Loucy (cell line): ENCODE measurements at regions not wholly inside any gene's neighbourhood (a gene's known extent, or its start where the extent isn't known, plus 50 kb on each side); places are given as distances from the start of the nearest gene placed in this dataset.

Source experiments
- H2AFZ ChIP-seq: fragments of 200-600 bp; sonication (generic); 2 replicates; pipeline ENCODE4 v1.6.0; 2016; ENCODE audit warnings: antibody characterized with exemption, mild to moderate bottlenecking, low read length, moderate library complexity
- H3F3A ChIP-seq: fragments of 200-600 bp; 2 replicates; pipeline ENCODE4 v1.6.0; 2016; ENCODE audit warnings: antibody characterized with exemption, low read depth, mild to moderate bottlenecking
- H3K27me3 ChIP-seq: fragments of 200-600 bp; sonication (generic); 2 replicates; pipeline ENCODE4 v1.6.1; 2014; ENCODE audit warnings: low read length, mild to moderate bottlenecking; ENCODE audit not compliant: insufficient read depth, poor library complexity, severe bottlenecking
- H3K36me3 ChIP-seq: fragments of 200-600 bp; sonication (generic); 2 replicates; pipeline ENCODE4 v1.6.1; 2016; ENCODE audit warnings: low read length; ENCODE audit not compliant: insufficient read depth
- H3K4me1 ChIP-seq: fragments of 200-600 bp; sonication (generic); 2 replicates; pipeline ENCODE4 v1.5.1; 2014; ENCODE audit warnings: low read length, mild to moderate bottlenecking; ENCODE audit not compliant: insufficient read depth, poor library complexity, severe bottlenecking
- H3K4me2 ChIP-seq: fragments of 200-600 bp; sonication (generic); 2 replicates; pipeline ENCODE4 v1.6.0; 2014; ENCODE audit warnings: antibody characterized with exemption, low read length, low read depth, mild to moderate bottlenecking; ENCODE audit not compliant: poor library complexity, severe bottlenecking
- H3K4me3 ChIP-seq: fragments of 200-600 bp; sonication (generic); 2 replicates; pipeline ENCODE4 v1.5.1; 2014; ENCODE audit warnings: low read length, mild to moderate bottlenecking, mixed read lengths; ENCODE audit not compliant: poor library complexity, severe bottlenecking
- H3K79me2 ChIP-seq: fragments of 200-600 bp; sonication (generic); 2 replicates; pipeline ENCODE4 v1.6.1; 2014; ENCODE audit warnings: low read length; ENCODE audit not compliant: insufficient read depth
- H3K9ac ChIP-seq: fragments of 200-600 bp; sonication (generic); 2 replicates; pipeline ENCODE4 v1.6.0; 2014; ENCODE audit warnings: mild to moderate bottlenecking, low read depth, low read length, moderate library complexity; ENCODE audit not compliant: poor library complexity, severe bottlenecking
- H3K9me2 ChIP-seq: fragments of 200-600 bp; sonication (generic); replicated peaks from 2 replicates; pipeline ENCODE4 v1.6.1; 2016; ENCODE audit warnings: low read depth, low read length, mixed read lengths
- H3K9me3 ChIP-seq: fragments of 200-600 bp; sonication (generic); 2 replicates; pipeline ENCODE4 v1.6.1; 2014; ENCODE audit warnings: mild to moderate bottlenecking, antibody characterized with exemption, low read length, low read depth; ENCODE audit not compliant: insufficient read depth
- H4K20me1 ChIP-seq: fragments of 200-600 bp; sonication (generic); 2 replicates; pipeline ENCODE4 v1.6.0; 2014; ENCODE audit warnings: antibody characterized with exemption, low read length, mild to moderate bottlenecking; ENCODE audit not compliant: insufficient read depth, poor library complexity, severe bottlenecking
- EZH2phosphoT487 ChIP-seq: fragments of 200-600 bp; IDR thresholded peaks from 2 replicates; pipeline ENCODE4 v1.6.1; 2018; ENCODE audit warnings: antibody characterized with exemption, mild to moderate bottlenecking, moderate library complexity, borderline replicate concordance
- TF ChIP-seq, protein P1 (sequence below): fragments of 200-600 bp; sonication (generic); conservative IDR thresholded peaks from 2 replicates; pipeline ENCODE4 v1.5.1; 2014; ENCODE audit warnings: mild to moderate bottlenecking, antibody characterized with exemption, low read length

DNA sequence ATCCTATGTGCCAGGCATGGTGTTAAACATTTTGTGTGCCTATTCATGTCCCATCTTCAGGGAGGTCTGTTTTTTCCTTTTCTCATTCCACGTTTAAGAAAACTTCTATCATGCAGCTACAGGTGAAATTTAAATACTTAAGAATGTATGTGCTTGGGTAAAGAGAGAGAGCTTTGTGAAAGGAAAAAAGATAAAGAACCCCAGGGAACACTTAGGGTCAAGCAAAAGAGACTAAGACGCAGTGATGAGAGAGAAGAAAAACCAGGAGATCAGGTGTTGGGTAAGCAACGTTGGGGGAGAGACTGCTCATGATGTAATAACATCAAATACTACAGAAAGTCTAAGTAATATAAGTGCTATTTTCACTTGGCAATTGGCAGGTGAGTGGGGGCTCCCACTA lies 253.7 kb downstream of the GRXCR1 start:
- Histone ChIP-seq H3K9me3 (no peaks in the 10 kb centered on the region), H3K9ac (no peak overlapping the region), H3F3A (no peaks in the 10 kb centered on the region), H3K4me1 (no peaks in the 10 kb centered on the region), H3K27me3 (no peaks in the 10 kb centered on the region), H3K9me2 (no peaks in the 10 kb centered on the region), H3K4me2 (no peak overlapping the region), H3K4me3 (no peak overlapping the region), H4K20me1 (no peaks in the 10 kb centered on the region), H3K36me3 (no peaks in the 10 kb centered on the region), H2AFZ (no peak overlapping the region), H3K79me2 (no peaks in the 10 kb centered on the region)
- TF ChIP-seq, protein P1, sequence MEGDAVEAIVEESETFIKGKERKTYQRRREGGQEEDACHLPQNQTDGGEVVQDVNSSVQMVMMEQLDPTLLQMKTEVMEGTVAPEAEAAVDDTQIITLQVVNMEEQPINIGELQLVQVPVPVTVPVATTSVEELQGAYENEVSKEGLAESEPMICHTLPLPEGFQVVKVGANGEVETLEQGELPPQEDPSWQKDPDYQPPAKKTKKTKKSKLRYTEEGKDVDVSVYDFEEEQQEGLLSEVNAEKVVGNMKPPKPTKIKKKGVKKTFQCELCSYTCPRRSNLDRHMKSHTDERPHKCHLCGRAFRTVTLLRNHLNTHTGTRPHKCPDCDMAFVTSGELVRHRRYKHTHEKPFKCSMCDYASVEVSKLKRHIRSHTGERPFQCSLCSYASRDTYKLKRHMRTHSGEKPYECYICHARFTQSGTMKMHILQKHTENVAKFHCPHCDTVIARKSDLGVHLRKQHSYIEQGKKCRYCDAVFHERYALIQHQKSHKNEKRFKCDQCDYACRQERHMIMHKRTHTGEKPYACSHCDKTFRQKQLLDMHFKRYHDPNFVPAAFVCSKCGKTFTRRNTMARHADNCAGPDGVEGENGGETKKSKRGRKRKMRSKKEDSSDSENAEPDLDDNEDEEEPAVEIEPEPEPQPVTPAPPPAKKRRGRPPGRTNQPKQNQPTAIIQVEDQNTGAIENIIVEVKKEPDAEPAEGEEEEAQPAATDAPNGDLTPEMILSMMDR: no peak
- no peak for TF ChIP-seq EZH2phosphoT487

DNA sequence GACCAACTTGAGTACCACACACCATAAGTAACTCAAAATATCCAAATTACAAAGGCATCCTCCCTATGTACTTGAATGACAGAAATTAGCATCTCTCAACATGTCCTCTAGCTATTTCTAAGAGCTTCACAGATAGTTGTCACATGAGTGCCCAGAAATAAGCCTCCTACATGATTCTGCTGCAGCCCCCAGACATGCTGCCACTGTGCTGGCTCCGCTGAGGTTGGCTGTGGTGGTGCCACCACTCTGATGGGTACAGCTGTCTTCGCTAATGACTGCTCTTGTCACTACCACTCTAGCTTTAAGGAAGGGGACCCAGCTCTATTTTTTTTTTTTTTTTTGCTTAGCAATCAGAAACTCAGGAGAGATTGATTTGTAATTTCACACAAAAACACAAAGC lies 256.0 kb downstream of the GRXCR1 start:
- Histone ChIP-seq H3K9ac (no peak overlapping the region), H3K79me2 (no peaks in the 10 kb centered on the region), H3F3A (no peaks in the 10 kb centered on the region), H3K4me1 (no peaks in the 10 kb centered on the region), H3K9me3 (no peaks in the 10 kb centered on the region), H3K27me3 (no peaks in the 10 kb centered on the region), H4K20me1 (no peaks in the 10 kb centered on the region), H3K9me2 (no peaks in the 10 kb centered on the region), H2AFZ (no peak overlapping the region), H3K4me3 (no peak overlapping the region), H3K36me3 (no peaks in the 10 kb centered on the region), H3K4me2 (no peak overlapping the region)
- TF ChIP-seq EZH2phosphoT487: no peak
- TF ChIP-seq, protein P1: no peak

DNA sequence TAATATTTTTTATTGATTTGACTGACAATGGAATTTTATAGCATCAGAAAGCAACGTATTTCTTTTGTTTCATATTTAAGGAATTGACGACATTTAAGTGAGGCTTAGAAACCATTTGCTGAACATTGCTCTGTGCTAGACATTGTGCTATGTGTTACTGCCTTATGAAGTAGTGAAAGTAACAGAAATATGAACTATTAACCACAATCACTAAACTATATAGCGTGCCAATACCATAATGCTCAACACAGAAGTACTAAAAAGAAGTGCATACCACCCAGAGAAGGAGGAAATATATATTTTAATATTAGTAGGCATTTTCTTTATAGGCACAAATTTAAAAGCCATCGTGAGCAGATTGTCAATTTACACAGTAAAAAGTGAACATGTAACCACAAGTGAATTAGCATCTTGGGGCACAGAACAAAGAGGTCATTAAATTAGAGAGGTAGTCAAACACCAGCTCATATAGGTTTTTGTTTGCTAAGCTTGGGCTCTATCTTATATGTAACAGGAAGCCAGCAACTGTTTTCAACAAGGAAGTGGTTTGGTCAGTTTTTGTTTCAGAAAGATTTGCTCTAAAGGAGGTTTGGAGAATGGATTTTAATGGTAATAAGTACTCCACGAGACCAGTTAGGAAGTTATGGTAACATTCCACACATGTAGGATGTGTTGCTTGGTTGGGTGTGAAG lies 270.7 kb downstream of the GRXCR1 start:
- H3K79me2 ChIP-seq: no peaks in the 10 kb centered on the region
- TF ChIP-seq, protein P1: no peak
- no peak for TF ChIP-seq EZH2phosphoT487
- H3K36me3 ChIP-seq: no peaks in the 10 kb centered on the region
- H4K20me1 ChIP-seq: no peaks in the 10 kb centered on the region
- H3K9ac ChIP-seq: no peak overlapping the region
- H3K9me3 ChIP-seq: no peaks in the 10 kb centered on the region
- no peaks in the 10 kb centered on the region for H3K27me3 ChIP-seq
- no peaks in the 10 kb centered on the region for H3K9me2 ChIP-seq
- no peak overlapping the region for H3K4me3 ChIP-seq
- no peaks in the 10 kb centered on the region for H3F3A ChIP-seq
- no peak overlapping the region for H3K4me2 ChIP-seq
- H3K4me1 ChIP-seq: no peaks in the 10 kb centered on the region
- no peak overlapping the region for H2AFZ ChIP-seq
